Stimulated activated CD4-positive, alpha-beta T cell treated with anti-CD3 and anti-CD28 coated beads, Interleukin-1b, Interleukin-23, amount 100 ng/mL, for 1 hour (primary cell): ENCODE measurements at regions not wholly inside any gene's neighbourhood (a gene's known extent, or its start where the extent isn't known, plus 50 kb on each side); places are given as distances from the start of the nearest gene placed in this dataset.

Experiments
- DNase-seq, 2 donors: peaks; one replicate each; pipeline ENCODE4 v3.0.0-alpha.2; 2020; ENCODE audit warnings: low read depth in 2 of 2

DNA sequence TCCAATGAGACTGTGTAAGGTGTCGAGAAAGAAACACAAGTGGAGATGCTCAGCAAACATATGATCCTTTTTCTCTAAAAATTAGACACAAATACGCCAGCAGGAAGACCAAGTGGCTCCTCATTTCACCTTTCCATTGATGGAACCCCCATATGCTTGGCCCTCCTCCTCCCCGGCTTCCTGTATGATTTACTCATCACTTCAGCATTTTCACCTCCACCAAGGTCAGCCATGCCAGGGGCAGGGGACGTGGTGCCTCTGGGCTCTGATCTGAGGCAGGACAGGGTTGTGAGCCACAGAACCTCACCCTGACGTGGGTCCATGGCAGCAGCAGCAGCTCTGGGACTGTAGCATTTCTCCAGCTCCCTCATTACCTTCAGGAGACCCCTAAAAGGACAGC lies 116.8 kb upstream of the PFKP start:
- DNase-seq = no peak

DNA sequence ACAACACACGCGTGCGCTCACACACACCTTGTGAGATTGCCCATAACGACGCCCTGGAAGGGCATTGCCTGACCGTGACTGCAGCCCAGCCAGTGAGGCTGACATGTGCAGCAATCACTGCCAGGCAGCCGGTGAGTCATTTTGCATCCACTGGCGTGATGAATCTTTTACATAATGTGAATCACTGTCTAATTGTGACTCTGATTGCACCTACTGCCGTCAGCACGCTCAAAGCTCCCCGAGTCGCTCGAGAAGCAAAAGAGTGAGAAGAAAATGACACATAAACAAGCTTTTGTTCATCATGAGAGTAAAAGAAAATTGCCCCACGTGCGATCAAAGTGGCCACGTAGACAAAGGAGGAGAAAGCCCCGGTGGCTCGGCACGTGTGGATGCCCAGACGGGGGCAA lies 117.4 kb upstream of the PFKP start:
- DNase-seq = peak in 1 of 2 donors; percentile 4

DNA sequence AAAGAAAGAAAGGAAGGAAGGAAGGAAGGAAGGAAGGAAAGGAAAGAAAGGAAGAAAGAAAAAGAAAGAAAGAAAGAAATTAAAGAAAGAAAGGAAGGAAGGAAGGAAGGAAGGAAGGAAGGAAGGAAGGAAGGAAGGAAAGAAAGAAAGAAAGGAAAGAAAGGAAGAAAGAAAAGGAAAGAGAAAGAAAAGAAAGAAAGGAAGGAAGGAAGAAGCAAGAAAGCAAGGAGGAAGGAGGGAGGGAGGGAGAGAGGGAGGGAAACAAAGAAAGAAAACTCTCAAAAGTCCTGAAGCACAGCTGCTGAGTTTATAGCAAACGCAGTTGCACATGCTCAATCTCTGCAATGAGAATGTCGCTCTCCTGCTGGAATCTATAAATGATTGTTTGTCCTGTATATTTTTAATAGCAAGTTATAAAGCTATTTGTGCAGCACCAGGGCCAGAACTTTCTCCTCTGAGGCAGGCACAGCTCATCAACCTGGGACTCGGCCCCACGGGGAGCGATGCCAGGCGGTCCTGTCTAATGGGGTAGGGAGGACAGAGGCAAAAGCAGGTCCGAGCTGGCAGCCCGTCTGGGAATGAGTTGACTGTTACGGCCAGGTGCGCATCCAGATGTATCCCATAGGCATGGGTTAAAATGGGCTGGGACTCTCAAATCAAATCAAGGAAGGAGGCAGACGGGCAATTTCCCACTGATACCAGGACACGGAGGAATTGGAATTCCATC lies 118.0 kb upstream of the PFKP start:
- DNase-seq = no peak

DNA sequence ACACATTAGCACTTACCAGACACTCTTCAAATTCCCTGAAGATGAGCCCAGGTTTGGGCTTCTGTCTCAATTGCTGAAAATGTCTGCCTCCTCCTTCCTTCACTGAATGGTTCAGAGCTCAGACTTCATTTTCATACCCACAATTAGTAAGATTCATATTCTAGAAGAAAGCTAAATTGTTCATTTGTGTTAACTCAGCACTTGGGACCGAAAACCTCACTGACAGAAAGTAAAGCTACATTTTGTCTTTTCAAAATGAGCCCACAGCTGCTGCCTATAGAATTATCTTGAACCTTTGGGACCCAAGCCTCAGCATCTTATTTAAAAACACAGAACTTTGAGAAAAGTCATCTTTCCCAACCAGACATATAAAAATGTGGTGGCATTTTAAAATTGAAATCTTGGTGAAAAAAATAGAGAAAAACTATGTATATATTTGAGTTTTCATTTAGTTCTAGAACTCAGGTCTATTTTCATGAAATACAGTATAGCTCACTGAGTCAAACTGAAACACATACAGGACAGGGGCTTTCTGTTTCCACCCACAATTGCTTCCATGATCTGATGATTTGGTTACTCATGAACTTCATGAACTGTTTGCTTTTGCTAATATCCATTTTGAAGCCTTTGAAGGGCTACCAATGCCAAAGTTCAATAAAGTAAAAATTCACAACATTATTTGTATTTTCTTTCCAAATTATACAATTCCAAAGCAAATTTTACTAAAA lies 119.1 kb upstream of the PFKP start:
- no peak for DNase-seq

DNA sequence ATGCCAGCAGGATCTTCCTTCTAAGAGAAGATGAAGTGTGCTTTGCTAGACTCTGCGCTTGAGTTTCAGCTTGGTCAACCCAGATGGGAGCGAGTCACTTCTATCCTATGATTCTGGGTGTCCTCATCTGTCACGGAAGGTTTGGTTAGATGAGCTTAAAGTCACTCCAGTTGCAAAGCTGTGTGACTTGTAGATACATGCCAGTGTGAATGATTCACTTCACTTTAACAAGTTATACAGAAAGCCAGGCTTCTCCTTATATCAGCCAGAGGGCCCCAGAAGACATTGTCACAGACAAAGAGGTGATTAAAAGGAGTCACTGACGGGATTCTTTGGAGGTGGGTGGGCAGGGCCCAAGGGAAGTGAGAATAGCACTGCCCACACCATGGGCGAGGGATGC lies 122.6 kb upstream of the PFKP start:
- DNase-seq = no peak

DNA sequence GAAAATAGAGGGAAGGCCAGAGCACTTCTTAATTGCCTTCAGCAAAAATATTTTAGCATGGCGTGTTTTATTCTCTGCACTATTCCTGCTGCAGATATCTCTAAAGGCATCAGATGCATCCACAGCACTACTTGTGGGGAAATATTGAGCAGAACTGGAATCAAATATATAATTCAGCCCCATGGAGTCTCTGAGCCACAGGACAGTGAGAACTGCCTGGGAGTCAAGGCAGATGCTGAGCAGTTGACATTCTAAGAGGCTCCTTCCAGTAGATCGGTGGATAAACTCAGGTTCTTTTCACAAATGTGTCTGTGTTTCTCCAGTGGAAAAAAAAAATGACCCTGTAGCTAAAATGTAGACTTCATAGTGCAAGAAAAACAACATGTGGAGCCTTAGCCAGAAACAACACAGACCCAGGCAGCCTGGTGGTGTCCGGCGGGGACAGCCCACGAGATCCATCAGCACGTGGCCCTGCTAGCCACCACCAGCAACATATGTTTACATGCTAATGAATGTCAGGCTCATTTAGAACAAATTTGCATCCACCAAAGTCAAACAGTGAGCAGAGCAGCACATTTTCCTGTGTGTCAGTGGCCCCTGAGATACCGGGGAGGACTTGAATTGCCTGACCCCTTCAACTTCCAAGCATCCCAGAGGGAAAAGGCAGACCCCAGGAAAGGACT lies 123.3 kb upstream of the PFKP start:
- no peak for DNase-seq

DNA sequence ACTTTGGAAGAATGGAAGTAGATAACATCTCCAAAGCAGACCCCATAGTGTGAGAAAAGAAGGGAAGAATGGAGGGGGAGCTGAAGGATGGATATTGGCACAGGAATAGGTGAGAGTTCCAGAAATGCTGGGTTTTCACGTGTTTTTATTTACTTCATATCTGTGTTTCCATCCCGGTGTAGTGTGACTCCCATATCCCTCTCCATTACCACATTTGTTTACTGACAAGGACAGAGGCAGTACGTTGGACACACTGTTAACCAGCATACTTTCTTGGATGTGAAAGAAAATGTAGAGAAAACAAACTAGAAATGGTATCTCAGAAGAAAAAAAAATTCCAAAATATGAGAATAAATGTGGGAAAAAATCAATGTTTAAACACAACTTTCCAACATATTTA lies 124.4 kb upstream of the PFKP start:
- no peak for DNase-seq

DNA sequence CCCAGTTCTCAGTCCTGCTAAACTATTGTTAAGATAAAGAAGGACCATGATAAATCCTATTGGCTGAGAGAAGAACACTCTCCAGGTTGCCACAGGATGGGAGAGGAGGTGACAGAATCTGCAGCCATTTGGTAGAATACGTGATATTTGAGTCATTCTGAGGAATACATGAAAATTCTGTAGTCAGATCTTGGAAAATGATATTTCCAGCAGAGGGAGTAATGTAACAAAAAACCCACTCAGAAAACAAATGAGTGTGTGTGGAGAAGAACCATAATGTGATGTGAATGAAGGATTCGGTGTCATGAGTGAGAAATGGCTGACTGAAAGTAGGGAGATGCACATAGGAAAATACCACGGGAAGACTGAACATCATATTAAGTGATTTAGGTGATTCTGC lies 128.5 kb upstream of the PFKP start:
- DNase-seq = no peak

DNA sequence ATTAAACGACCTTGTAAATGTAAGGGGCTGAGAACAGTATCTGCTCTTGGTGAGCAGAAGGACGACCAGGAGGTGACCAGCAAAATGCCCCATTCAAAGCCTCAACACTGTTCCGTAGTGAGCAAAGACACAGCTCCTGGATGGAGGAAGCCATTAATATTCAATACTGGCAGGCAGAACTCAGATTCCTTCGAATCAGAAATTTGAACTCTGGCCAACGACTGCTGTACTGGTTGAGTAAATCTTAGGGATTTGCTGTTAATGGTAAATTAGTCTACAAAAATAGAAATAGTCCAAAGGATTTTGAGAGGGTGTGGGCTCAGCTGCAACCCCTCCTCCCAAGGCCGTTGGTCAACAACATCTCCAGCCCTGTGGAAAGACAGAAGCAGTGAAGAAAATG lies 130.5 kb upstream of the PFKP start:
- DNase-seq = no peak

DNA sequence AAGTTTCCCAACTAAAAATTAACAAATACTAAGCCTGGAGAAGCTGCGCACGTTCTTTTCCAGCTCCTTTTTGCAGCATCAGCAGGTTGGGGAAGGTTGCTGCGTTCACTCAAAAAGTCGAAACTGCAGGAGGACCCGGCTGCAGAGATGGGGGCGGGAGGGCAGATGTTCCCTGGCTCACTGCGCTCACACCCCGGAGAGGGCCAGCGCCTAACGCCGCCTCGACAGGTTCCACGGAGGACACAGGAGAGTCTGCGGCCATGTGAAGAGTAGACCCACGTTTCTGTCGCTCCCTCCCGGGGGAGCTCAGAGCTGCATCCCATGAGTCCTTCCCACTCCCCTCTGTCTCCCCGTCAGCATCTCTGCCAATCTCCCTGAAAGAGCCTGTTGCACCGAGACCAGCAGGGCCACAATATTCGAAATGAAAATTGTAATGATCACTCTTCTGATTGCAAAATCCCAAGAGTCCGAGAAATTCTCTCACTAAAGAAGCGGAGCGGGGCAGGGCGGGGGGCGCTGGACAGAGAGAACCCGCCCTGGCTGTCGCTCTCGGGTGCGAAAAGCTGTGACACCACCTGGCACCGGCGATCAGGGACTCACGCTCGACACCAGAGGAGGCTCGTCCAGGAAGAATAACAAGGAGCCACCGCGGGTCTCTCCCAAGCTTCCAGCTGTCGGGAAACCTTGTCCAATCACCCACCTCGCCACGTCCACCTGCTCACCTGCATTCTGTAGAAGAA lies 131.5 kb upstream of the PFKP start:
- no peak for DNase-seq

DNA sequence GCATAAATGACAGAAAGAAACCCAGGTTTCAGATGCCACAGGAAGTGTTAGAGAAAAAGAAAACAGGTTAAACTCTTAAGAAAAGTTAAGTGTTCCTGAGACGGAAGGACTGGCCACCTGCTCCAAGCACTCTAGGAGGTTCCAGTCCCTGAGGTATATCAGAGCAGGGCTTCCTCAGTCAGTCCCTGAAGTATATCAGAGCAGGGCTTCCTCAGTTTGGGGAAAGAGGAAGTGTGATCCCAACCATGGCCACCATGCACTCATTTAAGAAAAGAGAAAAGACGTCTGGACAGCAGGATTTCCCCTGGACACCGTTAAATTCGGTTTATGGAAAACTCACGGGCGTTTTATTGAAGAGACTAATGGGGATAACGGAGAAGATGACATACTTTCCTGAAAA lies 133.4 kb upstream of the PFKP start:
- DNase-seq = no peak

DNA sequence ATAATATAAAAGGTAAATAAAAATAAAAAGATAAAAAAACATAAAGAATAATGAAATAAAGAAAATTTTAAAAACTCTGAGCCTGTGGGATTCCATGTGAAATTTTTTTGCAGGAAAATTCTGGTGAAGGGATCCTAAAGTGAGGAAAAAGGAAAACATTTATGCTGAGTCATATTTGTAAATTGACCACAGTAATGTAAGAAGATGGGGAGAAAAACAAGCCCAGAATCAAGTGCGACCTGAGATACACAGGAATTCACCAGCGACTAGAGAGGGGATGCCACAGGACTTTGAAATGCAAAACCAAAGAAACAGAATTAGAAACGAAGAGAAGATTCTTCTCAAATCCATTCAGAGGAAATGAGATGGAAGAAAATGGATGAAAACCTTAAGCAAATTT lies 133.8 kb upstream of the PFKP start:
- DNase-seq = no peak

DNA sequence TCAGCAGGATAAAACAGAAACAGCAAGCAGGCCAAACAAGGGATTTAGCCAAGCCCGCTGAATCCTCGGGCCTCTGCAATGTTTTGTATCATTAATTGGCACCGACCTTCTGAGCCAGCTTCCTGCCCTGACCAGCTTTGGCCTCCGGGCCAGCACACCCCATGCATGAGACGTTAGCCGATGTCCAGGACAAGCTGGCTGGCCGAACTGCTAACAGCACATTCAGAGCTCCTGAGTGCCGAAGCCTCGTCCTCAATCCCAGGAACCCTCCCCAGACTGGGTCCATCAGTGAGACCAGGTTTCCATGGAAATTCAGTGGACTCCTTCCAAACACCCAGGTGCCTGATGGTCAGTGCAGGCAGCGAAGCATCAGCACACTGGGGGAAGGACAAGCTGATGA lies 134.3 kb upstream of the PFKP start:
- no peak for DNase-seq

DNA sequence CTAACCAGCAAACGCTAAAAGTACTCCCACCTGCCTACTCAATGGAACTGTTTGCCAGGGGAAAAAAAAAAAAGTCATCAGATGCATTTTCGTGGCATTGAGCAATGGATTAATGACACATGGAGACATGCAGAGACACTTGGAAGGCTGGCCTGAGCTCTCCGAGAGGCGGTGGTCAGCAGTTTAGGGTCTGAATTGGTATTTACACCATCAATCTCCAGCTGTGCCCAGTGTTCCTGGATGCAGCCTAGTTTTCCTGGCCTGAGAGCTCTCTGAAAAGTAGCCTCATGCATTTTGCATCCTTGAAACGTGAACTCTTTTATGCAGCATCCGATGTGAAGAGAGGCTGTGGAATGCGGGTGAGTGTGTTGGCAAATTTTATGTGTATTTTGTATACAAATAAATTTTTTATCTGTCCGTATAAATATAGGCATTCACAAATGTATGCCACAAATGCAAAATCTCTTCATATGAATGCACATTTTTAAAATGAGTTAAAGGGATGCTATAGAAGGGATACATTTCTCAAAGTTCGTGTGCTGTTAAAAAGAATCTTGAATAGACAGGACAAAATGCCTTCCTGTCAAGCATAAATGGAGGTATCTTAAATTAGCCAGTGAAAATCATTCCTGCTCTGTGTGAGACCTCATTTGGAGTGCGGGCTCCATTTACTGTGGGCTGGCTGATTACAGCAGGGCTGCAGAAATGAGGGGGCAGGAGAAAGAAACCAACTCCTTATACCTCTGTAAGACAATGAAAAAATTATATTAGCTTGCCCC lies 137.7 kb upstream of the PFKP start:
- DNase-seq = no peak

DNA sequence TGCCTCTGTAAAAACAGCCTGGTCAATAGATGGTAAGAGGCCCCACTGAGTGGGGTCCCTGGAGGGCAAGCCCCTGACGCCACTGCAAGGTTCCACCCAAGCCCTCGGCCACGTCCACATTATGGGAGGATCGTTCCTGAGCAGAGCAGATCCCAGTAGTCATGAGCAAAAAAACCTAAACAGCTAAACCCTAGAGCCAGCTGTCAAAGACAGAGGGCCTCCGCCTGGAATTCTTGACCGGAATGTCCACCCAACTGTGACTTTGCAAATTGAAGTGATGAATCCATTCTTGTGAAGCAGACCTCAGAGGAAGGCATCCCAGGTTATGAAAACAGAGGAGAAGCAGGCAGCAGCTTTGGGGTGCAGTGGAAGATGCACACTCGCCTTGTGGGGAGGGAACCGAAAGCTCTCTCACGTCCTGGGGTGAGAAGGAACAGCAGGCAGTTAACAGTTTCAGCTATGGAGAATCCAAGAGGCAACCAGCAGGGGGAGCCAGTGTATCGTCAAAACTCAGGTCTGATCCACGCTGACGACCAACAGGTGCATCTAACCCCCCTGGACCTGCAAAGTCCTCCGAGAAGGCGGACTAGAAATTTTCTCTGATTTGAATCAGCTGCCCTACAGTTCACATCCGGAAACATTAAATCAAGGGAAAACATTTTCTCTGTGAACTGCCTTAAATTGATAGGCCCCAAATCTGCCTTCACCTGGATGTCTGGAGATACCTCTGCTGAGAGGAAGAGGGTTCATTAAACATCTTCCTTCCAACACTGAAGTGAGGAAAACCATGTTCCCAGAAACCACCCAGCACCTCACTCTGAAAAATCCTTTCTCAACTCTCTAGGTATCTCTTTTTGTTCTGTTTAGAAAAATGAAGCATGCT lies 139.1 kb upstream of the PFKP start:
- peak in 1 of 2 donors; percentile 52 for DNase-seq

DNA sequence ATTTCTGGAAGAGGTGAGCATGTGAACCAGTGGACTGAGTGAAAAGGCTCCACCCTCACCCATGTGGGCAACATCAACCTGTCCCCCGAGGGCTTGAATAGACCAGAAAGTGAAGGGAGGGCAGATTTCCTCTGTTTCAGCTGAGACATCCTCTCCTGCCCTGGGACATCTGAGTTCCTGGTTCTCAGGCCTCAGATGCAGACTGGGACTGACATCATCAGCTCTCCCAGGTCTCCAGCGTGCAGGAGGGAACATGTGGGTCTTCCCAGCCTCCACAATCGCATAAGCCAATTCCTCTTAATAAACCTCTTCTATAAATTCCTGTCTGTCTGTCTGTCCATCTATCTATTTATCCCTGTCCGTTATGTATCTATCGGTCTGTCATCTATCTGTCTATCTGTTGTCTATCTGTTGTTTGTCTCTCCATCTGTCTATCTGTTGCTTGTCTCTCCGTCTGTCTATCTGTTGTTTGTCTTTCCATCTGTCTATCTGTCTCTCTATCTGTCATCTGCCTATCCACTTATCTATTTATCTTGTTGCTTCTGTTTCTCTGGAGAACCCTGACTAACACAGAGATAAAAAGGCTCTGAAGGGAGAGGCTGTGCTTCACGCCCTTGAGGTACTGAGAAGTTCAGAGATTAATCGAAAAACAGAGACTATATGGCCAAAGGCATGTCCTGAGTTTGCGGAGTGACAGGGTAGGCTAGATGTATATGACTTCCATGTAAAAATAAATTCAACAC lies 140.3 kb upstream of the PFKP start:
- no peak for DNase-seq

DNA sequence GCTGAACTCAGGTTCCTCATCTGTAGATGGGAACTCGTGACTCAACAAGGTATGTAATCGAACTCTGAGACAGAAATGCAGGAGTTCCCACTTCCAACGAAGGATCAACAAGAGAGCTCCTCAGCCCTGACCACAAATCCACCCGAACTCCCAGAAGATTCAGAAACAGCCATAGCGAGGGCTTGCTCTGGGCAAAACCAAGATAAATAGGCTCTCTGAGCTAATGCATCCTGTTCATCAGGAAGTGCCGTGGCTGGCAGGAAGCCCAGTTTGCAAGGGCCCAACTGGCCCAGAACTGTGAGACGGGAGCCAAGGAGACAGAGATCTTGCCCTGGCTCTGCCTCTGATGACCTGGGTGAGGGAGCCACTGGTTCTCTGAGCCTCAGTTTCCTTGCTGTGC lies 141.7 kb upstream of the PFKP start:
- no peak for DNase-seq

DNA sequence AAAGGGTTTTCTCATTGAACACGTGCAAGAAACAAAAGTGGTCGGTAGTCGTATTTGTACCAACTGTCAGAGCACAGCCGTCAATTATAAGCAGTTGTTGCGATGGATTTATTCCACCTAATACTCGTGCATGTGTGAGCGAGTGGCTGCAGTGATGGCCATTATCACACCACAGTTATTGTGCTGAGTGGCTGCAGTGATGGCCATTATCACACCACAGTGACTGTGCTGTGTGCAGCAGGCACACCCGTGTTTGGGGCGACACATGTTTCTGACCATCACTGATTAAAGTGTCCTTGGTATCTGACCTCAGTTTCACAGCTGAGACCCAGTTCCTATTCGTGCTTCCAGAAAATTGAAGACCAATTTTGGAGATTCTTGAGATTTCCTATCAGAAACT lies 142.9 kb upstream of the PFKP start:
- no peak for DNase-seq

DNA sequence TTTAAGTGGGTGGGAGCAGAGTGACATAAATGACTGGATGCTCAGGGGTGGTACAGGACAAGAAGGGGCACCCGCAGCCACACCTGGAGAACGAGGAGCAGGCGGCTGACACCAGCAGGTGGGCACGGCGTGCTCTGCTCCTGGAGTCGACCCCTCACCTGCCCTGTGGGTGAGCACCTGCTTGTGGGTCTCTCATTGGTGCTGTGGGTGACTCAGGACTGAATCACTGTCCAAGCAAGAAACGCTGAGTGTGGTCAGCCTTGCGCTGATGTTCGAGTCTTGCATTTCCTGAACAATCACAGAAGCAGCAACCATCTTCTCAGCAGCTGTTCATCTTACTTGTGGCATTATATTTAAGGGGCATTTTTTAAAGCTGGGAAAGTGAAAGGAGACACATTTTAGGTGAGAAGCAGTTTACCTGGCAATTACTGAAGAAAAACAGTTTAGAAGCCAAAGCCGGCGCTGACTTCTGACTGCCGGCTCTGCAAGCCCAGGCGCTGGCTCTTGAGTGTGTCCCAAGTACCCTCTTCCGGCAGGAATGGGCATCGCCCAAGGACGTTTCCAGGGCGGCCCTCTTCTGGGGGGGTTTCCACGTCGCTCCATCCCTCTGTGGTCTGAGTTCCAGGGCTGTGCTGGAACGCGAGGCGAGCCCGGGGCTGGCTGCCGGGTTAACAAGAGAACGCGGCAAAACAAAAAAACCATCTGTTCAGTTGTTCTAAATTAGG lies 145.2 kb upstream of the PFKP start:
- DNase-seq = no peak
